GM12872 (cell line): ENCODE measurements at regions not wholly inside any gene's neighbourhood (a gene's known extent, or its start where the extent isn't known, plus 50 kb on each side); places are given as distances from the start of the nearest gene placed in this dataset.

Experiments used
- CTCF ChIP-seq: IDR thresholded peaks from 3 replicates; pipeline ENCODE4 v1.5.1; 2011; ENCODE audit warnings: low read depth, mild to moderate bottlenecking, low read length, moderate library complexity; ENCODE audit not compliant: insufficient read depth

- TF ChIP-seq CTCF = no peak
Observed at GRCh38 chr9:88852794-88853193, 138.5 kb upstream of the S1PR3 start.

- no peak for TF ChIP-seq CTCF
Observed at GRCh38 chr9:88870627-88871026, 120.6 kb upstream of the S1PR3 start.

GRCh38 chr9:88871669-88872068 lies 119.6 kb upstream of the S1PR3 start:
- no peak for TF ChIP-seq CTCF

- TF ChIP-seq CTCF = no peak
Observed at GRCh38 chr9:88872192-88872946, 118.9 kb upstream of the S1PR3 start.

GRCh38 chr9:88873635-88874034 lies 117.6 kb upstream of the S1PR3 start:
- no peak for TF ChIP-seq CTCF

- TF ChIP-seq CTCF = peak; percentile 18; the same call in 1 of the 3 replicates
Observed at GRCh38 chr9:88874391-88874790, 116.9 kb upstream of the S1PR3 start.

GRCh38 chr9:88875400-88876120 lies 115.7 kb upstream of the S1PR3 start:
- no peak for TF ChIP-seq CTCF
